Esophagus squamous epithelium (tissue), 5 donors: ENCODE measurements at regions not wholly inside any gene's neighbourhood (a gene's known extent, or its start where the extent isn't known, plus 50 kb on each side); places are given as distances from the start of the nearest gene placed in this dataset.

Source experiments
- DNase-seq: peaks from one replicate; lab custom pipeline; 2025; lab: John Stamatoyannopoulos, UW
- H3K27ac ChIP-seq, 4 donors: fragments of 200-600 bp; sonication (generic); one replicate each; pipeline ENCODE4 v1.5.1; 2016 to 2019; ENCODE audit warnings: mild to moderate bottlenecking in 1 of 4
- H3K27me3 ChIP-seq, 4 donors: fragments of 200-600 bp; sonication (generic); 1 replicate in 3 of 4; 2 replicates in 1 of 4; pipeline versions ENCODE4 v1.5.1 to v1.6.0; 2017 to 2021; ENCODE audit warnings: antibody characterized with exemption in 1 of 4
- H3K36me3 ChIP-seq, 3 donors: fragments of 200-600 bp; sonication (generic); one replicate each; pipeline ENCODE4 v1.5.1; 2016 to 2019
- H3K4me1 ChIP-seq, 3 donors: fragments of 200-600 bp; sonication (generic); one replicate each; pipeline ENCODE4 v1.5.1; 2017 to 2019
- H3K4me3 ChIP-seq, 4 donors: fragments of 200-600 bp; sonication (generic); 1 replicate in 3 of 4; 2 replicates in 1 of 4; pipeline ENCODE4 v1.5.1; 2016 to 2019; ENCODE audit warnings: mild to moderate bottlenecking in 2 of 4, moderate library complexity in 1 of 4
- H3K9me3 ChIP-seq, 3 donors: fragments of 200-600 bp; sonication (generic); one replicate each; pipeline ENCODE4 v1.5.1; 2016 to 2019
- POLR2A ChIP-seq, 4 donors: fragments of 450-650 bp; IDR thresholded peaks; one replicate each; pipeline ENCODE4 v1.6.1; 2017; ENCODE audit warnings: antibody characterized with exemption in 4 of 4, mild to moderate bottlenecking in 4 of 4, moderate library complexity in 3 of 4
- WGBS, 2 donors: methylation state at CpG; one replicate each; pipeline ENCODE4 v1.1.5; 2018; 5-methylcytosine and 5-hydroxymethylcytosine counted together
- intact Hi-C: fragments of 100-400 bp; cut with DNase I; formaldehyde crosslinking; loops from one replicate; pipeline ENCODE4 v1.15.0; 2022
- TF ChIP-seq, protein P1 (sequence below), 6 experiments: fragments of 450-650 bp in 4 of 6; fragments of 200-600 bp in 2 of 6; sonication (generic) in 2 of 6; IDR thresholded peaks; one replicate each; pipeline ENCODE4 v1.5.1; 2016 to 2019; ENCODE audit warnings: antibody characterized with exemption in 6 of 6, mild to moderate bottlenecking in 4 of 6, moderate library complexity in 4 of 6
- donor health status: DM: yes; HTN: yes; CAD: no.

DNA sequence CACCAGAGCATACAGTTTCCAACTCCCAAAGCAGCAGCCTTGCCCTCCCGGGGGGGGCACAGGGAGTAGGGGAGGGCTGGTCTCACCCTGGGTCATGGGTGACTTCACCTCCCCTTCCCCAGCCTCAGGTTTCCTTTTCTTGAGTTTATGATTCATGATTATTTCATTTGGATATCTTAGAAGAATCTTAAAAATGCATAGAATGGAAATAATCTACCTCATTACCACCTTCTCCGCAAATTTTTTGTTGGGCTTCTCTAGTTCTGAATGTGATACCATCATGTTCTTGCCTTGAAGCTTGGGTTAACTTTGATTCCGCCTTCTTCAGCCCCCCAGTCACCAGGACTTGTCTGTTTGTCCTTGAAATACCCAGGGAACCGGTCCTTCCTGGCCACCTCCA, 148.8 kb upstream of the ROPN1 start:
- H3K36me3 ChIP-seq = no peaks in the 10 kb centered on the region
- H3K27me3 ChIP-seq = peaks cover 0 to 5% (median 0%) of the 10 kb centered on the region in 4 donors
- intact Hi-C loops = no loop called here
- 68 to 79% methylated on average over 4 of the region's 4 CpGs for WGBS, 2 donors
- H3K27ac ChIP-seq = no peak overlapping the region
- H3K4me3 ChIP-seq = no peak overlapping the region
- no peak for TF ChIP-seq POLR2A (IDR thresholded peaks at IDR 0.05)
- TF ChIP-seq, protein P1, sequence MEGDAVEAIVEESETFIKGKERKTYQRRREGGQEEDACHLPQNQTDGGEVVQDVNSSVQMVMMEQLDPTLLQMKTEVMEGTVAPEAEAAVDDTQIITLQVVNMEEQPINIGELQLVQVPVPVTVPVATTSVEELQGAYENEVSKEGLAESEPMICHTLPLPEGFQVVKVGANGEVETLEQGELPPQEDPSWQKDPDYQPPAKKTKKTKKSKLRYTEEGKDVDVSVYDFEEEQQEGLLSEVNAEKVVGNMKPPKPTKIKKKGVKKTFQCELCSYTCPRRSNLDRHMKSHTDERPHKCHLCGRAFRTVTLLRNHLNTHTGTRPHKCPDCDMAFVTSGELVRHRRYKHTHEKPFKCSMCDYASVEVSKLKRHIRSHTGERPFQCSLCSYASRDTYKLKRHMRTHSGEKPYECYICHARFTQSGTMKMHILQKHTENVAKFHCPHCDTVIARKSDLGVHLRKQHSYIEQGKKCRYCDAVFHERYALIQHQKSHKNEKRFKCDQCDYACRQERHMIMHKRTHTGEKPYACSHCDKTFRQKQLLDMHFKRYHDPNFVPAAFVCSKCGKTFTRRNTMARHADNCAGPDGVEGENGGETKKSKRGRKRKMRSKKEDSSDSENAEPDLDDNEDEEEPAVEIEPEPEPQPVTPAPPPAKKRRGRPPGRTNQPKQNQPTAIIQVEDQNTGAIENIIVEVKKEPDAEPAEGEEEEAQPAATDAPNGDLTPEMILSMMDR (IDR thresholded peaks at IDR 0.05) = no peak
- H3K9me3 ChIP-seq = no peaks in the 10 kb centered on the region
- DNase-seq = no peak
- H3K4me1 ChIP-seq = no peaks in the 10 kb centered on the region

DNA sequence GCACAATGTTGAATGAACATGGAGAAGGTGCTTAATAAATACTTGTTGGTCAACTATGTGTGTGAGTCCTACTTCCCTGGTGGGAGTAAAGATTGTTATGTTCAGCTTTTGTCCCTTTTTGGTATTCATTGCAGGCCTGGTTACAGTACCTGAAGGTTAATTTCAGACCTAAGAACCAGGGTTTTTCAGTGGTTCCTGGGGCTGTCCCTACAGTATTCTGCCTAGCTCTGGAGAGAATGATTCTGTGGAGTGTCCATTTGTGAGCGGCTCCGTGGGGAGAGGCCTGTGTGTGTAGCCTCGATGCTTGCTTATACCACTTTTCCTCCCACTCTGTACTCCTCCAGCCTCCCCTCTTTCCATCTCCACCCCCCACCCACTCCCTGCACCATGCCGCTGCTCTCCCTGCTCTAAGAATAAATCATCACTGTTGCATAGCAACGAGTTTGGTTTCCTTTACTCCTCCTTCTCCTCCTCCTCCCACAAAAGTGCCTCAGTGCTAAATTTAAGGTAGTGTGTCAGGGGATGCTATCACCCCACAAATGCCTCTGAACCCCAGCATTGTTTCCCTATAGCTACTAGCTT, 150.6 kb upstream of the ROPN1 start:
- DNase-seq = no peak
- no peaks in the 10 kb centered on the region for H3K9me3 ChIP-seq
- intact Hi-C loops = no loop called here
- H3K27me3 ChIP-seq = peaks cover 0 to 5% (median 0%) of the 10 kb centered on the region in 4 donors
- no peaks in the 10 kb centered on the region for H3K4me1 ChIP-seq
- H3K27ac ChIP-seq = no peak overlapping the region
- H3K36me3 ChIP-seq = no peaks in the 10 kb centered on the region
- TF ChIP-seq POLR2A (IDR thresholded peaks at IDR 0.05) = no peak
- TF ChIP-seq, protein P1 (IDR thresholded peaks at IDR 0.05) = no peak
- WGBS, 2 donors = 33 to 55% methylated on average over 5 of the region's 5 CpGs
- no peak overlapping the region for H3K4me3 ChIP-seq

DNA sequence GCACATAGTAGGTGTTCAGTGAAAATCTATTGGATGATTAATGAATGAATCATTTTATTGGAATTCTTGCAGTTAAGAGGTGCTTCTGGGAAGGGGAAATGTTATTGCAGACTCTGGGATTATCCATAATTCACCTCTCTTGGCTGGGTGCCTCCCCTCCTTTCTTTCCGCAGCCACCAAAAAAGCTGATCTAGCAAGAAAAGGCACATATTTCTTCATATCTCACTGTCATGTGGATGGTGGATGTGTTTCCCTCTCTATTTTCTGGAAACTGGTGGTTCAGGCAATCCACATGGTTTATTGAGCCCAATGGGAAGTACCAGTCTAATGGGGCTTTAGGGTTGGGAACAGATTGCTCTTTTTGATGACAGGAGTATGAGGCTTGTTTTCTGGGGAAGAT, 151.1 kb upstream of the ROPN1 start:
- Histone ChIP-seq H3K27ac (no peak overlapping the region), H3K9me3 (no peaks in the 10 kb centered on the region), H3K36me3 (no peaks in the 10 kb centered on the region), H3K27me3 (peaks cover 0 to 5% (median 0%) of the 10 kb centered on the region in 4 donors), H3K4me1 (no peaks in the 10 kb centered on the region), H3K4me3 (no peak overlapping the region)
- no peak for TF ChIP-seq POLR2A (IDR thresholded peaks at IDR 0.05)
- TF ChIP-seq, protein P1 (IDR thresholded peaks at IDR 0.05) = no peak
- intact Hi-C loops = no loop called here
- WGBS, 2 donors = 67 to 79% methylated on average over 1 of the region's 1 CpG
- DNase-seq = no peak

DNA sequence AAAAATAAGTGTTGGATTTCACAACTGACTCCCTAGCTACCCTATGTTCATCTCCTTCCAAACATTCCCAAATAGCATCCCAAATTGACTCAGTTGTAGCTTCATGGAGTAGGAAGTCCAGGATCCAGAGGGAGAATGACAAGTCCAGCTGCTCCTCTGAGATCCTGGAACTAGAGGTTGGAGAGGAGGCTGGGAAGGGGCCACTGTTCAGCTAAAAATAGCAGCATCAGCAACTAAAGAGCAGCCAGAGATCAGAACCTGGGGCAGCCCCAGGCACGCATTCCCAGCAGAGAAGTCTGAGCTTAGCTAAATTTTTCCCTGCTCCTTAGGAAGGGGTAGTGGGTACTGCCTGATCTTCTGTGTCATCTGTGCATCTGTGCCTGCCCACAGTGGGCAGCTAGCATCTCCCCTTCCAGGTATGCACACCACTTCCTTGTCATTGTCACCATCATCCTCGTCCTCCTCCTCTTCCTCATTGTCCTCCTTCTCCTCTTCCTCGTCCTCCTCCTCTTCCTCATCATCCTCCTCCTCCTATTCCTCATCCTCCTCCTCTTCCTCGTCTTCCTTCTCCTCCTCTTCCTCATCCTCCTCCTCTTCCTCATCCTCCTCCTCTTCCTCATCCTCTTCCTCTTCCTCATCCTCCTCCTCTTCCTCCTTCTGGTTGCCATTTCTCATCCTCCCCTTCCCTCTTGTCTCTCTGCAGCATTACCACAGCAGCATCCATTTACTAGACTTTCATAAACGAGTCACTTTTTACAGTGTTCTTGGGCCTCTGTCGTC, 152.3 kb upstream of the ROPN1 start:
- H3K4me1 ChIP-seq = no peaks in the 10 kb centered on the region
- no peak for TF ChIP-seq POLR2A (IDR thresholded peaks at IDR 0.05)
- TF ChIP-seq, protein P1 (IDR thresholded peaks at IDR 0.05) = no peak
- H3K27ac ChIP-seq = no peak overlapping the region
- no peaks in the 10 kb centered on the region for H3K9me3 ChIP-seq
- 49 to 68% methylated on average over 6 of the region's 6 CpGs for WGBS, 2 donors
- intact Hi-C loops = no loop called here
- H3K36me3 ChIP-seq = no peaks in the 10 kb centered on the region
- no peak overlapping the region for H3K4me3 ChIP-seq
- peaks cover 0 to 5% (median 0%) of the 10 kb centered on the region in 4 donors for H3K27me3 ChIP-seq
- no peak for DNase-seq

DNA sequence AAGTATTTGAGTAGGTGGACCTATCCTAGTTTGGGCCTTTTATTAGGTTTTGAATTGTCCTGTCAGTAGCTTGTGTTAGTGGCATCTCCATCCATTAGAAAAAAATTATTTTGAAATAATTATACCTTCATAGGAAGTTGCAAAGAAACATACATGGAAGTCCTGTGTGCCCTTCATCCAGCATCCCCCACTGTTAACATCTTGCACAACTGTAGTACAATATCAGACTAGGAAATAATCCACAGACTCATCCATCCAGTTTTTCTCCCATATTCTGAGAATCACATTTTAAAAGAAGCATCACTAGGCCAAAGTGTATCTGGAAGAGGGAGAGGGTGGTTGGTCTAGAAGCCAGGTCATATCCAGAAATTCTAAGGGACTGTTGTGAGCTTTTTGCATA, 155.5 kb upstream of the ROPN1 start:
- intact Hi-C loops = no loop called here
- TF ChIP-seq POLR2A (IDR thresholded peaks at IDR 0.05) = no peak
- TF ChIP-seq, protein P1 (IDR thresholded peaks at IDR 0.05) = no peak
- peaks cover 0 to 5% (median 0%) of the 10 kb centered on the region in 4 donors for H3K27me3 ChIP-seq
- no peak overlapping the region for H3K4me3 ChIP-seq
- no peaks in the 10 kb centered on the region for H3K36me3 ChIP-seq
- no peaks in the 10 kb centered on the region for H3K9me3 ChIP-seq
- peaks cover 0 to 3% (median 0%) of the 10 kb centered on the region in 3 donors for H3K4me1 ChIP-seq
- no peak for DNase-seq
- H3K27ac ChIP-seq = no peak overlapping the region
